Left ventricle myocardium superior (tissue), 1 donor: ENCODE measurements at regions not wholly inside any gene's neighbourhood (a gene's known extent, or its start where the extent isn't known, plus 50 kb on each side); places are given as distances from the start of the nearest gene placed in this dataset.

Experiments used
- ATAC-seq: fragments of 200-7000 bp; cut with Tn5 transposase; one replicate; pipeline ENCODE4 v1.9.1; 2020; ENCODE audit warnings: mild to moderate bottlenecking, moderate library complexity
- DNase-seq: peaks from one replicate; pipeline ENCODE4 v3.0.0-alpha.2; 2020
- intact Hi-C: fragments of 100-400 bp; cut with micrococcal nuclease; formaldehyde crosslinking; loops from one replicate; pipeline ENCODE4 v1.11.0; 2022
- donor health status: DM: no; HTN: yes; CAD: no; lungs with severe emphysema.

- DNase-seq, result no peak
- no peak for ATAC-seq
- intact Hi-C loops, result no loop called here
These were observed 195.1 kb downstream of the IRF8 start for GRCh38 chr16:86093801-86094750.

DNA sequence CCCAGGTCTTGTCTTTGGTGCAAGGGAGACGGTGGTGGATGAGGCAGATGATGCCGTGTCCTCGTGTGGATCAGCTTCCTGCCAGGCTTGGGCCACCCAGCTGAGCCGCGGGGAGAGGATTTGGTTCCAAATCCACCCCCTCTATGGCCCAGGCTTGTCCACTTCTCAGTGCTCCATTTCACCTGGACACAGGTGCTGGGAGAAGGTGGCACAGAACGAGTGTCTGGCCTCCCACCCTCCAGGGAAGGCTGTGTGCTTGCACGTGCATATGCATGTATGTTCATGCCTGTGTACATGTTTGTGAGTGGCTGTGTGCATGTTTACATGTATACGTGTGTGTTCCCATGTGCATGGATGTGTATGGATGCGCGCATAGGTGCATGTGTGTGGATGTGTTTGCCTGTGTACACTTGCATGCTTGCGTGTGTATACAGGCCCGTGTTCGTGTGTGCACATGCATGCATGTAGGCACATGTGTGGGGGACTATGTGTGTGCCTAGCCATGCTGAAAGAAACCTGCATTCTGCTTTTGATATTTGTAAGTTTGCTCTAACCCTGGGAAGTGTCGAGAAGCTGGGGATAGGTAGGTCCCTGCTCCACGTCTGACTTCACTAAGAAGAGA is 196.3 kb downstream of the IRF8 start:
- DNase-seq, result no peak
- intact Hi-C loops, result no loop called here
- no peak for ATAC-seq

DNA sequence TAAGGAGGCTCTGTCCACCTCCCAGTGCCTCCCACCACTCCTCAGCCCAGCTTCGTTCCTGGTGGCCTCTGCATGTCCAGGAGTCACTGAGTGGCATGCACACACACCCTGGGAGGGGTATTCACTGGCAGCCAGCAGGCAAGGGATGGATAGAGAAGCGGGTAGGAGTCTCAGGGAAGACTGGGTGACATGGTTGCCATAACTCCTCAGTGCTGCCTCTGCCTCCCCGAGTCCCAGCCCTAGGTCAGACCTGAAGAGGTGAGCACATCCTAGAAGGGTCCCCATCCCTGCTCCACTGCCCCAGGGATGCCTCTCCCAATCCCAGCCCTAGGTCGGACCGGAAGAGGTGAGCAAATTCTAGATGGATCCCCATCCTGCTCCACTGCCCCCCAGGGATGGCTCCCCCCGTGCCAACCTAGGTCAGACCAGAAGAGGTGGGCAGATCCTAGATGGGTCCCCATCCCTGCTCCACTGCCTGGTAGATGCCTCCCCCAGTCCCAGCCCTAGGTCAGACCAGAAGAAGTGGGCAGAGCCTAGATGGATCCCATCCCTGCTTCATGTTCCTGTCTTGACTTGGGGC is 197.0 kb downstream of the IRF8 start:
- ATAC-seq (no peak), DNase-seq (no peak)
- intact Hi-C loops, result no loop called here

DNA sequence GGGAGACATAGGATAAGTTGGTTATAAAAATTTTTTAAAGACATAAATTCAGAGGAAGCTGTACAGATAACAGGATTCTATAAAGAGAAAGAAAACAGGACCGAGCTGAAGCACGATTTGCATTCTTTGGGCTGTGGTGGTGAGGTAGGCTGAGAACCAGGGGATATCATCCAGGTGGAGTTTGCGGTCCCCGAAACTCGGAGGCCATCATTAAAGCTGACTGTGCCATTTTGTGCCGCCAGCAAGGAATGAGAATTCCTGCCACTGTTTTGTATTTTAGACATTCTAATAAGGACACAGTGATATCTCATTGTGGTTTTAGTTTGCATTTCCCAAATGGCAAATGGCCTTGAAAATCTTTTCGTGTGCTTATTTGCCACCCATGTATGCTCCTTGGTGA is 197.9 kb downstream of the IRF8 start:
- intact Hi-C loops, result no loop called here
- DNase-seq (no peak), ATAC-seq (no peak)

GRCh38 chr16:86099326-86099725 is 200.4 kb downstream of the IRF8 start:
- DNase-seq (no peak), ATAC-seq (no peak)
- intact Hi-C loops, result no loop called here

- no peak for ATAC-seq
- intact Hi-C loops, result no loop called here
- no peak for DNase-seq
These were observed 201.5 kb downstream of the IRF8 start for GRCh38 chr16:86100205-86101136.

DNA sequence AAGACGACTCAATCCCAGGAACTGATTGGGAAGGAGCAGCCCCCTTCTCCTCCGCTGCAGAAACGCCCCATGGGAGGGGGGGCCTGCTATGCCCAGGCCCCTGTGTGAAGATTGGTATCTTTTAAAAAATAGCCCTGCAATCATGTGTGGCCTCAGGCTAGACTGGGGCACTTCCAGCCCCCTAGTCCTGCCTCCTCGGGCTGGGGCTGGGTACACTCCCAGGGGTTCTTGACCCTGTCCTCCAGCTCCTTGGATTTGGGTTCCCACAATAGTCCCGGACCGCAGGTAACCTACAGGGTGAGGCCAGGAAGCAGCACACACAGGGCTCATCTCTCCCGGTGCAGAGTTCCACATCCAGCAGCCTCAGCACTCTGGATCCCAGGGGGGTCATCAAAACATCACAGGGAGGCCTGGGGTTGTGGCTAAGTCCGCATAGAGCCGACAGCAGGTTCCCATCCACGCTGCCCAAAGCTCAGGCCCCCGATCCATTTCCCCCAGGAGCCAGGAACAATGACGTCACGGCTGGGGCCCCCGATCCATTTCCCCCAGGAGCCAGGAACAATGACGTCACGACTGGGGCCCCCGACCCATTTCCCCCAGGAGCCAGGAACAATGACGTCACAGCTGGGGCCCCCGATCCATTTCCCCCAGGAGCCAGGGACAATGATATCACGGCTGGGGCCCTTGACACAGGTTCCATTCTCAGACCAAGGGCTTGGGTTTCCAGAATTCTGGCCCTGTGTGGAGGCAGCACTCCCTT is 202.4 kb downstream of the IRF8 start:
- no peak for ATAC-seq
- no peak for DNase-seq
- intact Hi-C loops, result no loop called here

GRCh38 chr16:86101897-86102157 is 202.9 kb downstream of the IRF8 start:
- intact Hi-C loops, result no loop called here
- DNase-seq (no peak), ATAC-seq (no peak)

DNA sequence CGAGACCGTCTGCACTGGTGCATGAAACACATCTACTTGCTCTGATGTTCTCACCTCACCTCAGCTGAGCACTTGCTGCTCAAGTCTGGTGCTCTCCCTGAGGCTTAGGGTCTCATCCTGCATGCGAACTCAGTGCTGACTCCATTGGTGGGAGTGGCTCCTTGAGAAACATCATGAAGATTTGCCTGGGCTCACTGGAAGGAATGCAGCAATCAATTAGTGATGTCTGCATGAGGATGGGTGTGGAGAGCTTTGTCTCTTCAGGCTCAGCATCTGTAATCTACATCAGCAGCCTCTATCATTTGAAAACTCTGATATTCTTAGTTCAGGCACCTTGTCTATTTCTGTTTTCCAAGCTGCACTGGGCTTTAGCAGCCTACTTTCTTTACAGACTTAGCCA is 204.4 kb downstream of the IRF8 start:
- ATAC-seq (no peak), DNase-seq (no peak)
- intact Hi-C loops, result no loop called here

DNA sequence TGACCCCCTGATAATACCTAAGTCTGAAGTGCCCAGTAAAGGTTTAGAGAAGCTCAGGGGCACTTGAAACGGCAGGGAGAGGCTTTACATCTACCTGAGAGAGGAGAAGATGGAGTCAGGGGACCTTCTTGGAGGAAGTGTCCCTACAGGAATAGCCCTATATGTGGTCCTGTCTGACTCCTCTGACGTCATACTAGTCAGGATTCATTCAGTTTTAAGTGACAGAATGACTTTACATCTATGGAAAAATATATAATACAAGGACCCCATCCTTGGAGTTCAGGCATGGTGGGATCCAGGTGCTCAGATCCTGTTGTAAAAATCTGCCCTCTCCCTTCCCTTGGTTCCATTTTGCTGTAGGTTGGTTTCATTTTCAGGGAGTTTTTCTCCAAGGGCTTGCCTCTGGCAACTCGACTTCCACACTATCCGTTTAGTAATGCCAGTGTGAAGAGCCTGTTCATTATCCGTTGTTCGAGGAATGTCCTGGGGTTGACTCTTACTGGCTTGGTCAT is 205.6 kb downstream of the IRF8 start:
- intact Hi-C loops, result no loop called here
- DNase-seq (no peak), ATAC-seq (no peak)

DNA sequence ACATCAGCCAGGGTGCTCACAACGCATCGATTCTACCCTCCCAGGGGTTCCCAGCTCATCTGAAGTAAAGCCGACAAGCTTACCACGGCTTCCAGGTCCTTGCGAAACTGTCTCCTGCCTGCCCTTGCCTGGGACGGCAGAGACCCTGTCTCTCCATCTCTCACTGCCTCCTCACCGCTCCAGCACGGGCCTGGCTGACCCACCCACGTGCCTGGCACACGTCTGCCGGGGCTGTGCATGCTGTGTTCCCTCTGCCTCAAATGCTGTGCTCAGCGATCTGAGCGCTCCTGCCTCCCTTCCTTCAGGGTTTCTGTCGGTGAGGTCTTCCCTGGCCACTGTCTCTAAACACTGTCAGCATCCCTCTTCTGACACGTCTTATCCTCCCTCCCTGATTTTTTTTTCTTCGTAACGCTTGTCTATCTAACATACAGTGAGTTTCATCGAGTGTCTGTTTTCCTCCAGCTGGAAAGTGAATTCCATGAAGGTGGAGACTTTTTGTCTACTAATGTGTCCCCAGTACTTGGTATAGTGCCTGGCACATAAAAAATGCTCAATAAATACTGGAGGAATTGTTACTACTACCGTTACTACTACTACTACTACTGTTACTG is 208.4 kb downstream of the IRF8 start:
- intact Hi-C loops, result no loop called here
- no peak for ATAC-seq
- DNase-seq, result no peak

DNA sequence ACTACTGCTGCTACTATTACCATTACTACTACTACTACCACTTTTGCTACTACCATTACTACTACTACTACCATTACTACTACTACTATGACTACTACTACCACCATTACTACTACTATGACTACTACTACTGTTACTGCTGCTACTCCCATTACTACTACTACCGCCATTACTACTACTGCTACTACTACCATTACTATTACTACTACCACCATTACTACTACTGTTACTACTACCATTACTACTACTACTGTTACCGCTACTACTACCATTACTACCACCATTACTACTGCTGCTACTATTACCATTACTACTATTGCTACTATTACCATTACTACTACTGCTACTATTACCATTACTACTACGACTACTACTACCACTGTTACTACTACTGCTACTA is 209.1 kb downstream of the IRF8 start:
- DNase-seq, result no peak
- no peak for ATAC-seq
- intact Hi-C loops, result no loop called here

GRCh38 chr16:86110134-86110533 is 211.2 kb downstream of the IRF8 start:
- intact Hi-C loops, result no loop called here
- DNase-seq, result no peak
- ATAC-seq, result no peak

- no peak for DNase-seq
- ATAC-seq, result no peak
- intact Hi-C loops, result no loop called here
These were observed 211.8 kb downstream of the IRF8 start for GRCh38 chr16:86110726-86111125.

DNA sequence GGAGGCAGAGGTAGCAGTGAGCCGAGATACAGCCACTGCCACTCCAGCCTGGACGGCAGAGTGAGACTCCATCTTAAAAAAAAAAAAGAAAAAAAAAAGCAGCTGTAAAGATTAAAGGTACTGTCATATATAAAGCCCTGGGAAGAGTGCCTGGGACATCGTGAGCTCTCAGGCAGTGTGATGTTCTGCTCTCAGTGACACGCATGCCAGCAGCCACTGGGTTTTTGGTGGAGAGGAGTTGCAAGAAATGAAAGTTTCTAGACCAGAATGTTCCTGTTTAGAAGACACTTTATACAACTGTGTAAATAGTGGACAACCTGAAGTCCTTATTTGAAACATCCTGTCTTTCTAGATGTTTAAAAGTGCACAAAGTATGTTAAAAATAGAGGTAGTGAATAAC is 213.2 kb downstream of the IRF8 start:
- no peak for ATAC-seq
- intact Hi-C loops, result no loop called here
- no peak for DNase-seq

DNA sequence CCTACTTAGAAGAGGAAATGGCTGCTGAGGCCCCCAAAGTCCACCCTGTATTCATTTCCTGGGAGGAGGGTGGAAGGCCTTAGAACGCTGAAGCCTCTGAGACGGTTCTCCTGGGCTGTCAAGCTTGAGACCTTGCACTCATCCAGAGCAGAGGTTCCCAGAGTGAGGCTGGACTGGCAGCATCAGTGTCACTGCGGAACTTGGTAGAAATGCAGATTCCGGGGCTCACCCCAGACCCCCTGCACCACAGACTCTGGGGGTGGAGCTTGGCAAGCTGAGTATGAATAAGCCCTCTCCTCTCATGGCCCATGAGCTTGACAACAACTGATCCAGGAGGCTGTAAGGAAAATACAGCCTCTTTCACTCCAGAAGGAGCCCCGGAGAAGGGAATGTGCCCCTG is 218.3 kb downstream of the IRF8 start:
- no peak for DNase-seq
- intact Hi-C loops, result no loop called here
- ATAC-seq, result no peak

DNA sequence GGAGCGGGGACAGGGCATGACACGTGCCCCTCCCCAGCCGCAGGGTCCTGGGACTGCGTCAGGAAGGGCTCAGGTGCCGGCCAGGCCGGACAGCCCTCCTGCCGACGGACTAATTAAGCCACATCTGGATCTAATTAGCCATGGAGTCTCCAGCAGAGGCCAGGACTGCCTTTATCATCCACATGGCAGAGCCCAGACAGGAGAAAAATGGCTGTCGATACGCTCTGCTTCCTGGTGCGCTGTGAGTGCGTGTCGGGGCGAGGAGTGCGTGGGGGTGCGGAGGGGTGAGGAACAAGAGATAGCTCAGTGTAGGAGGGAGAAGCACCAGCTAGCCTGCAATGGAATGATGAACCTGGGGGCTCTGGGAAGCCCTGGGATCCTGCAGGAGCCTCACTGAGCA is 218.8 kb downstream of the IRF8 start:
- intact Hi-C loops, result no loop called here
- DNase-seq (no peak), ATAC-seq (no peak)

GRCh38 chr16:86118467-86119307 is 219.7 kb downstream of the IRF8 start:
- DNase-seq, result no peak
- ATAC-seq, result no peak
- intact Hi-C loops, result no loop called here
